H9 (cell line): ENCODE measurements at regions not wholly inside any gene's neighbourhood (a gene's known extent, or its start where the extent isn't known, plus 50 kb on each side); places are given as distances from the start of the nearest gene placed in this dataset.

Experiments used
- DNase-seq: peaks from one replicate; pipeline ENCODE4 v3.0.0-alpha.2; 2017
- H2AFZ ChIP-seq: one replicate; pipeline ENCODE4 v1.6.1; 2013; ENCODE audit warnings: mild to moderate bottlenecking, low read length, control low read depth, moderate library complexity
- H2AK5ac ChIP-seq: 2 replicates; pipeline ENCODE4 v1.6.1; 2013; ENCODE audit warnings: low read length, control low read depth, mixed read lengths; ENCODE audit not compliant: insufficient read length
- H2BK120ac ChIP-seq: one replicate; pipeline ENCODE4 v1.6.1; 2013; ENCODE audit warnings: low read depth, mild to moderate bottlenecking, low read length, control low read depth, inconsistent platforms; ENCODE audit not compliant: poor library complexity, severe bottlenecking
- H2BK12ac ChIP-seq: 2 replicates; pipeline ENCODE4 v1.6.1; 2013; ENCODE audit warnings: low read length, control low read depth, mixed read lengths, low read depth; ENCODE audit not compliant: insufficient read length
- H2BK15ac ChIP-seq: 2 replicates; pipeline ENCODE4 v1.6.1; 2013; ENCODE audit warnings: low read depth, low read length, control low read depth
- H2BK20ac ChIP-seq: one replicate; pipeline ENCODE4 v1.6.1; 2013; ENCODE audit warnings: low read depth, mild to moderate bottlenecking, low read length, control low read depth, inconsistent platforms; ENCODE audit not compliant: poor library complexity, severe bottlenecking
- H2BK5ac ChIP-seq: 2 replicates; pipeline ENCODE4 v1.6.1; 2013; ENCODE audit warnings: low read length, control low read depth, mixed read lengths; ENCODE audit not compliant: insufficient read length
- H3K14ac ChIP-seq: 2 replicates; pipeline ENCODE4 v1.6.1; 2013; ENCODE audit warnings: low read length, control low read depth; ENCODE audit not compliant: insufficient read depth
- H3K18ac ChIP-seq: 2 replicates; pipeline ENCODE4 v1.6.1; 2013; ENCODE audit warnings: low read depth, mild to moderate bottlenecking, mixed read lengths, low read length, control low read depth; ENCODE audit not compliant: insufficient read length
- H3K23ac ChIP-seq: 2 replicates; pipeline ENCODE4 v1.6.1; 2013; ENCODE audit warnings: low read length, control low read depth, mixed read lengths, low read depth; ENCODE audit not compliant: insufficient read length
- H3K23me2 ChIP-seq: 2 replicates; pipeline ENCODE4 v1.6.1; 2013; ENCODE audit warnings: low read depth, mild to moderate bottlenecking, mixed read lengths, low read length, control low read depth; ENCODE audit not compliant: insufficient read length, poor library complexity, severe bottlenecking
- H3K27ac ChIP-seq: 2 replicates; pipeline ENCODE4 v1.5.1; 2013; ENCODE audit warnings: low read length, control low read depth, mixed read lengths, low read depth; ENCODE audit not compliant: insufficient read length
- H3K27me3 ChIP-seq: 2 replicates; pipeline ENCODE4 v1.6.1; 2013; ENCODE audit warnings: low read length, control low read depth, inconsistent platforms; ENCODE audit not compliant: insufficient read depth
- H3K4ac ChIP-seq: 2 replicates; pipeline ENCODE4 v1.6.1; 2013; ENCODE audit warnings: low read depth, mild to moderate bottlenecking, control low read depth, inconsistent platforms, low read length, moderate library complexity
- H3K4me1 ChIP-seq: 2 replicates; pipeline ENCODE4 v1.6.1; 2013; ENCODE audit warnings: low read length, control low read depth, inconsistent platforms; ENCODE audit not compliant: insufficient read depth
- H3K4me2 ChIP-seq: 2 replicates; pipeline ENCODE4 v1.6.1; 2013; ENCODE audit warnings: low read length, control low read depth, mixed read lengths; ENCODE audit not compliant: insufficient read length, insufficient read depth
- H3K56ac ChIP-seq: 2 replicates; pipeline ENCODE4 v1.6.1; 2013; ENCODE audit warnings: low read depth, mild to moderate bottlenecking, mixed read lengths, low read length, control low read depth; ENCODE audit not compliant: insufficient read length
- H3K79me1 ChIP-seq: 2 replicates; pipeline ENCODE4 v1.6.1; 2013; ENCODE audit warnings: low read depth, mild to moderate bottlenecking, moderate library complexity, low read length, control low read depth, inconsistent platforms; ENCODE audit not compliant: insufficient read depth, poor library complexity, severe bottlenecking
- H3K79me2 ChIP-seq: 2 replicates; pipeline ENCODE4 v1.6.1; 2013; ENCODE audit warnings: low read length, control low read depth, inconsistent platforms; ENCODE audit not compliant: insufficient read depth
- H3K9ac ChIP-seq: 2 replicates; pipeline ENCODE4 v1.6.1; 2013; ENCODE audit warnings: low read length, control low read depth, mixed read lengths; ENCODE audit not compliant: insufficient read length; ENCODE audit errors: extremely low read depth
- H3K9me3 ChIP-seq: one replicate; pipeline ENCODE4 v1.6.1; 2013; ENCODE audit warnings: low read depth, low read length, inconsistent platforms; ENCODE audit not compliant: control insufficient read depth
- H3T11ph ChIP-seq: one replicate; pipeline ENCODE4 v1.6.1; 2013; ENCODE audit warnings: mild to moderate bottlenecking, low read length, control low read depth, inconsistent platforms
- H4K20me1 ChIP-seq: one replicate; pipeline ENCODE4 v1.6.1; 2013; ENCODE audit not compliant: control insufficient read depth, insufficient read length, insufficient read depth
- H4K5ac ChIP-seq: 2 replicates; pipeline ENCODE4 v1.6.1; 2013; ENCODE audit warnings: low read depth, mild to moderate bottlenecking, mixed read lengths, low read length, control low read depth; ENCODE audit not compliant: insufficient read length
- H4K8ac ChIP-seq: replicated peaks from 2 replicates; pipeline ENCODE4 v1.6.1; 2013; ENCODE audit warnings: low read length, control low read depth, mixed read lengths, low read depth; ENCODE audit not compliant: insufficient read length
- H4K91ac ChIP-seq: 2 replicates; pipeline ENCODE4 v1.6.1; 2013; ENCODE audit warnings: low read depth, mild to moderate bottlenecking, moderate library complexity, mixed read lengths, low read length, control low read depth; ENCODE audit not compliant: insufficient read length
- H3K27ac Mint-ChIP-seq, 3 experiments: 2 replicates in 2 of 3; 3 replicates in 1 of 3; pipeline ENCODE4 v1.8.0; 2020 to 2021; ENCODE audit warnings: mixed read lengths in 3 of 3, mild to moderate bottlenecking in 1 of 3, moderate library complexity in 1 of 3
- H3K27me3 Mint-ChIP-seq: 2 replicates; pipeline ENCODE4 v1.8.0; 2021; ENCODE audit warnings: low read depth, mild to moderate bottlenecking, moderate library complexity, mixed read lengths
- H3K36me3 Mint-ChIP-seq, 3 experiments: 2 replicates in 2 of 3; 3 replicates in 1 of 3; pipeline ENCODE4 v1.8.0; 2020 to 2021; ENCODE audit warnings: low read depth in 3 of 3, mixed read lengths in 3 of 3; ENCODE audit not compliant: insufficient read depth in 1 of 3
- H3K4me1 Mint-ChIP-seq, 2 experiments: 2 replicates each; pipeline ENCODE4 v1.8.0; 2020; ENCODE audit warnings: mixed read lengths in 2 of 2
- H3K4me3 Mint-ChIP-seq, 2 experiments: 2 replicates in 1 of 2; 3 replicates in 1 of 2; pipeline ENCODE4 v1.8.0; 2020 to 2021; ENCODE audit warnings: mild to moderate bottlenecking in 2 of 2, mixed read lengths in 2 of 2, moderate library complexity in 1 of 2
- H3K9me3 Mint-ChIP-seq, 2 experiments: 2 replicates in 1 of 2; 3 replicates in 1 of 2; pipeline ENCODE4 v1.8.0; 2020; ENCODE audit warnings: mild to moderate bottlenecking in 2 of 2, mixed read lengths in 2 of 2, moderate library complexity in 1 of 2
- WGBS: extraction: QIAGEN DNeasy Blood & Tissue Kit; methylation state at CpG from one replicate; pipeline ENCODE4 v1.1.7; 2013; ENCODE audit warnings: missing lambda C conversion rate, low lambda C conversion rate, mixed read lengths; ENCODE audit not compliant: insufficient read length; ENCODE audit errors: extremely low coverage; 5-methylcytosine and 5-hydroxymethylcytosine counted together
- TF ChIP-seq, protein P1 (sequence below): fragments of 200-600 bp; sonication (generic); conservative IDR thresholded peaks from 3 replicates; pipeline ENCODE4 v1.8.0; 2021; ENCODE audit warnings: antibody characterized with exemption, mild to moderate bottlenecking

DNA sequence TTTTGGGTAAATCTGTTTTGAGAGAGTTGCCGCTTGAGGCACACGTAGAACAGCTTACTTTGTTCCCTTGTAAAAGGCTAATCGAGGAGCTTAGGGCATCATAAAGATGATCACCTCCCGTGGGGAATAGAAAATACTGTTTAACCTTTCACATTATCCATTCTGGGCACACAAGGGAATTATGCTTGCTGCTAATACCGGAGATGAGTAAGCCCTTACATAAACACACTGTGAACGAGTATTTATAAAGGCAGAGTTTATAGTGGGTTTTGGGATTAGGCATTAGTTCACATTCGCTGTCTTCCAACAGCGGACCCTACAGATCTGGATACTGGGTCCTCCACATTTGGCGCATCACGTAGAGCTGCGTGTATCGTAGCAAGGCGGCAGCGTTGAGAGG, 51.2 kb upstream of the CNTNAP4 start:
- no peaks in the 10 kb centered on the region for H4K20me1 ChIP-seq
- H2BK20ac ChIP-seq: no peak overlapping the region
- no peak overlapping the region for H3K4ac ChIP-seq
- no peak overlapping the region for H3K9ac ChIP-seq
- Mint-ChIP-seq H3K36me3 (no peaks in the 10 kb centered on the region; a peak in 1 of 7 replicates), H3K4me3 (no peak overlapping the region), H3K27ac (no peak overlapping the region), H3K4me1 (peaks cover 19 to 24% of the 10 kb centered on the region in 2 experiments), H3K27me3 (peaks cover 72% of the 10 kb centered on the region), H3K9me3 (no peaks in the 10 kb centered on the region)
- H2BK5ac ChIP-seq: no peak overlapping the region
- H3K27me3 ChIP-seq: peaks cover 23% of the 10 kb centered on the region; the same call in 1 of the 2 replicates
- H3K4me2 ChIP-seq: no peak overlapping the region
- no peak overlapping the region for H4K8ac ChIP-seq
- H3K9me3 ChIP-seq: no peaks in the 10 kb centered on the region
- H4K91ac ChIP-seq: no peak overlapping the region
- H4K5ac ChIP-seq: no peak overlapping the region
- H3K4me1 ChIP-seq: peaks cover 4% of the 10 kb centered on the region; the same call in 1 of the 2 replicates
- H2BK120ac ChIP-seq: no peak overlapping the region
- no peak for DNase-seq
- H3K79me1 ChIP-seq: no peaks in the 10 kb centered on the region
- H2BK12ac ChIP-seq: no peak overlapping the region
- no peak overlapping the region for H3K18ac ChIP-seq
- H3K23ac ChIP-seq: no peak overlapping the region
- H3K14ac ChIP-seq: no peak overlapping the region
- H3K79me2 ChIP-seq: no peaks in the 10 kb centered on the region
- no CpG with 5 or more reads among the region's 14 CpGs for WGBS
- no peaks in the 10 kb centered on the region for H3K23me2 ChIP-seq
- H3K56ac ChIP-seq: no peak overlapping the region
- H2AFZ ChIP-seq: no peak overlapping the region
- no peak overlapping the region for H3K27ac ChIP-seq
- H2BK15ac ChIP-seq: no peak overlapping the region
- no peak overlapping the region for H2AK5ac ChIP-seq
- H3T11ph ChIP-seq: no peak overlapping the region
- TF ChIP-seq, protein P1, sequence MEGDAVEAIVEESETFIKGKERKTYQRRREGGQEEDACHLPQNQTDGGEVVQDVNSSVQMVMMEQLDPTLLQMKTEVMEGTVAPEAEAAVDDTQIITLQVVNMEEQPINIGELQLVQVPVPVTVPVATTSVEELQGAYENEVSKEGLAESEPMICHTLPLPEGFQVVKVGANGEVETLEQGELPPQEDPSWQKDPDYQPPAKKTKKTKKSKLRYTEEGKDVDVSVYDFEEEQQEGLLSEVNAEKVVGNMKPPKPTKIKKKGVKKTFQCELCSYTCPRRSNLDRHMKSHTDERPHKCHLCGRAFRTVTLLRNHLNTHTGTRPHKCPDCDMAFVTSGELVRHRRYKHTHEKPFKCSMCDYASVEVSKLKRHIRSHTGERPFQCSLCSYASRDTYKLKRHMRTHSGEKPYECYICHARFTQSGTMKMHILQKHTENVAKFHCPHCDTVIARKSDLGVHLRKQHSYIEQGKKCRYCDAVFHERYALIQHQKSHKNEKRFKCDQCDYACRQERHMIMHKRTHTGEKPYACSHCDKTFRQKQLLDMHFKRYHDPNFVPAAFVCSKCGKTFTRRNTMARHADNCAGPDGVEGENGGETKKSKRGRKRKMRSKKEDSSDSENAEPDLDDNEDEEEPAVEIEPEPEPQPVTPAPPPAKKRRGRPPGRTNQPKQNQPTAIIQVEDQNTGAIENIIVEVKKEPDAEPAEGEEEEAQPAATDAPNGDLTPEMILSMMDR: no peak
